ENCODE measurements at regions not wholly inside any gene's neighbourhood (a gene's known extent, or its start where the extent isn't known, plus 50 kb on each side); places are given as distances from the start of the nearest gene placed in this dataset.

DNA sequence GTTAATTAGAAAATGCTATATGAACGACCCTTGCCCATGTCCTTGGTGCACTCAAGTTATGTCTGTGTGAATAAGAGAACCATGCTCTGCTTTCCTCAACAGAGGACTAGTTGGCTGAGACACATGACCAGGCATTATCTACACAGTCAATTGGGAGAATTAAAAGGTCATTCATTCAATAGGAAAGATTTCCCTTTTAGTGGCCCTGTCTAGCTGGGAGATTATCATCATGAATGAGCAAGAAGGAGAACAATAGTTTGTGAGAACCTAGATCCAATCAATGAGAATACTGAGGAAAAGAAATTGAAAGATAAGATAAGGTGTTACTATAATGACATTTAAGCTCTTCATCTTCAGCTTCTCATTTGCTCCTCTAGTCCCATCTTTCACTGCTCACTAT, 1033.4 kb upstream of the LCORL start:
- no peak for TF ChIP-seq CTCF (conservative IDR thresholded peaks at IDR 0.05; ENCODE audit: low read depth, low read length)
- TF ChIP-seq EZH2 (IDR thresholded peaks at IDR 0.05; ENCODE audit: borderline replicate concordance, low read depth, low read length, poor library complexity, severe bottlenecking) = no peak
